ENCODE measurements at regions not wholly inside any gene's neighbourhood (a gene's known extent, or its start where the extent isn't known, plus 50 kb on each side); places are given as distances from the start of the nearest gene placed in this dataset.

GRCh38 chrX:39896951-39897740 is 200.6 kb downstream of the BCOR start:
- DNase-seq (ENCODE audit: low spot score) = no peak
- no peaks in the 10 kb centered on the region for H3K27me3 ChIP-seq (ENCODE audit: control insufficient read depth in 4 of 4, insufficient read depth in 4 of 4, low read length in 3 of 4)
- TF ChIP-seq YY1 (IDR thresholded peaks at IDR 0.05) (no peak), MAX (IDR thresholded peaks at IDR 0.05) (no peak), HNF4G (IDR thresholded peaks at IDR 0.05) (no peak), FOXA1 (IDR thresholded peaks at IDR 0.05) (no peak), JUND (IDR thresholded peaks at IDR 0.05) (no peak), CTCF (IDR thresholded peaks at IDR 0.05; ENCODE audit: low read depth, low read length, missing input control) (no peak), ATF3 (IDR thresholded peaks at IDR 0.05) (no peak)
- peaks cover 0 to 9% (median 3%) of the 10 kb centered on the region in 4 donors for H3K4me1 ChIP-seq (ENCODE audit: control insufficient read depth in 4 of 4, insufficient read depth in 4 of 4, low read length in 3 of 4)
- no peaks in the 10 kb centered on the region for H3K36me3 ChIP-seq (ENCODE audit: control insufficient read depth in 4 of 4, insufficient read depth in 3 of 4, low read depth in 1 of 4, low read length in 3 of 4)
- 77% methylated on average over 20 of the region's 20 CpGs for WGBS
- no peak overlapping the region for H3K4me3 ChIP-seq (ENCODE audit: low read depth in 1 of 3, low read length in 3 of 3)
- no peak overlapping the region for H3K27ac ChIP-seq (ENCODE audit: low read depth in 1 of 2, low read length in 2 of 2)
- H3K9me3 ChIP-seq (ENCODE audit: control insufficient read depth in 4 of 4, low read length in 3 of 4) = no peaks in the 10 kb centered on the region
- no peak overlapping the region for H3K9ac ChIP-seq (ENCODE audit: low read depth in 1 of 2, low read length in 2 of 2)

- WGBS = 67% methylated on average over 6 of the region's 6 CpGs
- H3K9ac ChIP-seq (ENCODE audit: low read depth in 1 of 2, low read length in 2 of 2) = no peak overlapping the region
These were observed 200.0 kb downstream of the BCOR start for GRCh38 chrX:39897741-39898097.

More at GRCh38 chrX:39897741-39898097, 200.0 kb downstream of the BCOR start:
- Histone ChIP-seq H3K36me3 (ENCODE audit: control insufficient read depth in 4 of 4, insufficient read depth in 3 of 4, low read depth in 1 of 4, low read length in 3 of 4) (no peaks in the 10 kb centered on the region), H3K4me3 (ENCODE audit: low read depth in 1 of 3, low read length in 3 of 3) (no peak overlapping the region), H3K4me1 (ENCODE audit: control insufficient read depth in 4 of 4, insufficient read depth in 4 of 4, low read length in 3 of 4) (peaks cover 0 to 9% (median 3%) of the 10 kb centered on the region in 4 donors), H3K27me3 (ENCODE audit: control insufficient read depth in 4 of 4, insufficient read depth in 4 of 4, low read length in 3 of 4) (no peaks in the 10 kb centered on the region), H3K9me3 (ENCODE audit: control insufficient read depth in 4 of 4, low read length in 3 of 4) (no peaks in the 10 kb centered on the region), H3K27ac (ENCODE audit: low read depth in 1 of 2, low read length in 2 of 2) (no peak overlapping the region)
- no peak for DNase-seq (ENCODE audit: low spot score)
- TF ChIP-seq JUND (IDR thresholded peaks at IDR 0.05) (no peak), FOXA1 (IDR thresholded peaks at IDR 0.05) (no peak), CTCF (IDR thresholded peaks at IDR 0.05; ENCODE audit: low read depth, low read length, missing input control) (no peak), TAF1 (conservative IDR thresholded peaks at IDR 0.05) (no peak), YY1 (IDR thresholded peaks at IDR 0.05) (no peak), HNF4A (conservative IDR thresholded peaks at IDR 0.05) (no peak), ZBTB33 (IDR thresholded peaks at IDR 0.05) (no peak), RAD21 (IDR thresholded peaks at IDR 0.05) (no peak), SP1 (IDR thresholded peaks at IDR 0.05) (no peak), EGR1 (IDR thresholded peaks at IDR 0.05; ENCODE audit: low read depth in 2 of 2) (no peak), MAX (IDR thresholded peaks at IDR 0.05) (no peak), REST (IDR thresholded peaks at IDR 0.05) (no peak), GABPA (IDR thresholded peaks at IDR 0.05 in 1 of 2, conservative IDR thresholded peaks at IDR 0.05 in 1 of 2) (no peak), HNF4G (IDR thresholded peaks at IDR 0.05) (no peak), ATF3 (IDR thresholded peaks at IDR 0.05) (no peak)
